H1 (cell line): ENCODE measurements at regions not wholly inside any gene's neighbourhood (a gene's known extent, or its start where the extent isn't known, plus 50 kb on each side); places are given as distances from the start of the nearest gene placed in this dataset.
"Not testable (repeated sequence)": the region's sequence is repeated elsewhere in the genome, so short reads cannot be mapped to it uniquely, and the experiment has no call there.

Experiments
- CTCF ChIA-PET: fragments of 300-600 bp; sonication (Branson Sonifier 250); formaldehyde crosslinking; loops from one replicate; lab custom pipeline; 2021; ENCODE audit not compliant: partially characterized antibody; lab: Charles Lee
- POLR2A ChIA-PET: fragments of 300-600 bp; sonication (Branson Sonifier 250); formaldehyde crosslinking; loops from one replicate; lab custom pipeline; 2021; ENCODE audit warnings: inconsistent platforms; ENCODE audit not compliant: partially characterized antibody; lab: Charles Lee
- DNase-seq, 2 experiments: peaks; one replicate each; pipeline versions ENCODE4 v3.0.0 to v3.0.0-alpha.2; 2010 to 2022; ENCODE audit warnings: low spot score in 2 of 2, low read depth in 1 of 2, mixed read lengths in 1 of 2
- FAIRE-seq: peaks from 2 replicates; lab custom pipeline; 2011; peaks lifted over from hg19 to GRCh38; lab: Jason Lieb, UNC
- H2AFZ ChIP-seq: 2 replicates; pipeline ENCODE4 v1.8.1; 2012; ENCODE audit warnings: low read length, inconsistent platforms
- H2AK5ac ChIP-seq: 2 replicates; pipeline ENCODE4 v1.6.1; 2013; ENCODE audit warnings: low read depth, low read length
- H2BK120ac ChIP-seq: replicated peaks from 2 replicates; pipeline ENCODE3; 2013; ENCODE audit warnings: low read depth, low read length, inconsistent platforms
- H2BK12ac ChIP-seq: 2 replicates; pipeline ENCODE4 v1.6.1; 2013; ENCODE audit warnings: low read depth, low read length
- H2BK15ac ChIP-seq: 2 replicates; pipeline ENCODE4 v1.6.1; 2013; ENCODE audit warnings: low read length
- H2BK20ac ChIP-seq: 2 replicates; pipeline ENCODE4 v1.6.1; 2013; ENCODE audit warnings: low read length
- H2BK5ac ChIP-seq: 2 replicates; pipeline ENCODE4 v1.6.1; 2013; ENCODE audit warnings: low read depth, low read length
- H3K14ac ChIP-seq: 2 replicates; pipeline ENCODE4 v1.6.1; 2013; ENCODE audit warnings: inconsistent platforms; ENCODE audit not compliant: insufficient read length
- H3K18ac ChIP-seq: 2 replicates; pipeline ENCODE4 v1.6.1; 2013; ENCODE audit warnings: low read length; ENCODE audit errors: extremely low read depth
- H3K23ac ChIP-seq: 2 replicates; pipeline ENCODE4 v1.6.1; 2013; ENCODE audit warnings: inconsistent platforms; ENCODE audit not compliant: insufficient read length
- H3K23me2 ChIP-seq: 2 replicates; pipeline ENCODE4 v1.6.1; 2013; ENCODE audit warnings: low read depth, low read length
- H3K27ac ChIP-seq: 2 replicates; pipeline ENCODE4 v1.6.1; 2011; ENCODE audit warnings: low read depth, low read length, inconsistent platforms
- H3K27me3 ChIP-seq, 4 experiments: replicated peaks in 1 of 4; 1 replicate in 1 of 4; 2 replicates in 3 of 4; pipeline versions ENCODE4 v1.6.1 to v1.8.1; 2011 to 2013; ENCODE audit warnings: low read length in 3 of 4, mild to moderate bottlenecking in 3 of 4, inconsistent platforms in 2 of 4, mixed read lengths in 2 of 4, moderate library complexity in 1 of 4; ENCODE audit not compliant: control insufficient read depth in 3 of 4, insufficient read depth in 3 of 4; ENCODE audit errors: extremely low read depth in 1 of 4
- H3K36me3 ChIP-seq, 4 experiments: 2 replicates each; pipeline versions ENCODE4 v1.6.1 to v1.8.1; 2011 to 2013; ENCODE audit warnings: mild to moderate bottlenecking in 4 of 4, low read length in 3 of 4, moderate library complexity in 2 of 4, control low read depth in 1 of 4, inconsistent platforms in 1 of 4; ENCODE audit not compliant: insufficient read depth in 4 of 4, control insufficient read depth in 2 of 4
- H3K4ac ChIP-seq: replicated peaks from 2 replicates; pipeline ENCODE3; 2013; ENCODE audit warnings: low read length, low read depth, mixed read lengths, inconsistent platforms; ENCODE audit not compliant: insufficient read length
- H3K4me1 ChIP-seq, 4 experiments: replicated peaks in 1 of 4; 1 replicate in 1 of 4; 2 replicates in 3 of 4; pipeline versions ENCODE4 v1.6.1 to v1.8.1; 2011 to 2013; ENCODE audit warnings: low read length in 3 of 4, inconsistent platforms in 2 of 4, mixed read lengths in 1 of 4; ENCODE audit not compliant: insufficient read depth in 4 of 4, control insufficient read depth in 3 of 4
- H3K4me2 ChIP-seq, 2 experiments: 2 replicates each; pipeline versions ENCODE4 v1.6.1 to v1.8.1; 2011 to 2013; ENCODE audit warnings: low read depth in 2 of 2, low read length in 2 of 2, control low read depth in 1 of 2, inconsistent platforms in 1 of 2, mild to moderate bottlenecking in 1 of 2; ENCODE audit not compliant: insufficient read depth in 1 of 2
- H3K4me3 ChIP-seq, 4 experiments: fragments of 200-600, 300-600 bp in 1 of 4; sonication (generic), shearing (Covaris generic), sonication (Bioruptor Twin) in 1 of 4; 2 replicates each; pipeline versions ENCODE4 v1.5.1 to v1.8.1; 2011 to 2016; ENCODE audit warnings: low read length in 4 of 4, low read depth in 3 of 4, control low read depth in 2 of 4, inconsistent platforms in 2 of 4, mild to moderate bottlenecking in 2 of 4, mixed read lengths in 1 of 4, moderate library complexity in 1 of 4; ENCODE audit not compliant: insufficient read depth in 2 of 4; ENCODE audit errors: extremely low read depth in 1 of 4
- H3K56ac ChIP-seq: replicated peaks from 2 replicates; pipeline ENCODE3; 2013; ENCODE audit warnings: low read depth, mild to moderate bottlenecking, mixed read lengths, low read length, inconsistent platforms; ENCODE audit not compliant: insufficient read length
- H3K79me1 ChIP-seq: 2 replicates; pipeline ENCODE4 v1.6.1; 2013; ENCODE audit warnings: low read depth, low read length, control low read depth
- H3K79me2 ChIP-seq, 2 experiments: 2 replicates each; pipeline versions ENCODE4 v1.6.1 to v1.8.1; 2012 to 2013; ENCODE audit warnings: low read length in 2 of 2, mild to moderate bottlenecking in 2 of 2, inconsistent platforms in 1 of 2; ENCODE audit not compliant: insufficient read depth in 2 of 2, control insufficient read depth in 1 of 2
- H3K9ac ChIP-seq, 4 experiments: replicated peaks in 1 of 4; 1 replicate in 1 of 4; 2 replicates in 3 of 4; pipeline versions ENCODE4 v1.6.1 to v1.8.1; 2011 to 2013; ENCODE audit warnings: low read depth in 3 of 4, low read length in 3 of 4, control low read depth in 2 of 4, mild to moderate bottlenecking in 2 of 4, moderate library complexity in 2 of 4, inconsistent platforms in 1 of 4; ENCODE audit errors: extremely low read depth in 1 of 4
- H3K9me3 ChIP-seq, 2 experiments: 2 replicates each; pipeline versions ENCODE4 v1.6.1 to v1.8.1; 2012 to 2013; ENCODE audit warnings: mild to moderate bottlenecking in 2 of 2, moderate library complexity in 2 of 2, control low read depth in 1 of 2, inconsistent platforms in 1 of 2, low read depth in 1 of 2, low read length in 1 of 2, mixed read lengths in 1 of 2; ENCODE audit not compliant: insufficient read depth in 2 of 2
- H4K20me1 ChIP-seq, 2 experiments: replicated peaks in 1 of 2; 2 replicates each; pipeline versions ENCODE3 to v1.8.1; 2011 to 2013; ENCODE audit warnings: inconsistent platforms in 2 of 2, low read length in 2 of 2, mild to moderate bottlenecking in 1 of 2; ENCODE audit not compliant: insufficient read depth in 2 of 2, control insufficient read depth in 1 of 2
- H4K5ac ChIP-seq: 2 replicates; pipeline ENCODE4 v1.6.1; 2013; ENCODE audit warnings: low read length, low read depth, mixed read lengths, inconsistent platforms; ENCODE audit not compliant: insufficient read length
- H4K8ac ChIP-seq: 2 replicates; pipeline ENCODE4 v1.8.0; 2013; ENCODE audit warnings: mild to moderate bottlenecking, moderate library complexity, low read length, inconsistent platforms; ENCODE audit not compliant: insufficient read depth; ENCODE audit errors: extremely low read depth
- H4K91ac ChIP-seq: replicated peaks from 2 replicates; pipeline ENCODE3; 2013; ENCODE audit warnings: low read length, mixed read lengths, inconsistent platforms; ENCODE audit not compliant: insufficient read length
- CEBPB ChIP-seq: IDR thresholded peaks from 2 replicates; pipeline ENCODE4 v1.6.1; 2012; ENCODE audit warnings: low read depth, low read length
- SIRT6 ChIP-seq: IDR thresholded peaks from one replicate; pipeline ENCODE4 v1.7.1; 2012; ENCODE audit warnings: low read length, inconsistent platforms
- WGBS, 2 experiments: shearing (Covaris generic) in 1 of 2; methylation state at CpG; one replicate each; pipeline versions ENCODE4 v1.1.6 to v1.1.7; 2013 to 2015; ENCODE audit warnings: low lambda C conversion rate in 2 of 2, mixed read lengths in 2 of 2, inconsistent platforms in 1 of 2, low coverage in 1 of 2, missing lambda C conversion rate in 1 of 2; ENCODE audit not compliant: insufficient replicate concordance in 2 of 2, insufficient coverage in 1 of 2, insufficient read length in 1 of 2; ENCODE audit errors: extremely low coverage in 1 of 2, missing lambda C conversion rate in 1 of 2; 5-methylcytosine and 5-hydroxymethylcytosine counted together

DNA sequence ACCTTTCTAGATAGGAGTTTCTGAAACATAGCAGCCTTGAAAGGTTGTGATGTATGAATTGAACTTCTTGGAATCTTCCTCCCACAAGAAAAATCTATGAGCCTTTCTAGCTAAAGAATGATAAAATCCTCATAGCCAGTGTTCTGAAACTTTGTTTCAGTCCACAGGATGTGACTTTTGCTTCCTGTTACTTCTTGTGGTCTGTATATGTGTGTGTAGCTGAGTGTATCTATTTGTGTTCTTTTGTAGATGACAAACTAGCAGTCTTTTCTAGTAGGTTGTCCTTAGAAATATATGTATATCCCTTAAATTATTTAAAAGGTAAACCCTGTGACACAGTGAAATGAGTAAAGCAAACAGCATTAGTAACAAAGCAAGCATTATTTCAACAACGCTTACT, 188.8 kb downstream of the MRPS30 start (continued):
- no peak for TF ChIP-seq SIRT6
- no peak for TF ChIP-seq CEBPB

DNA sequence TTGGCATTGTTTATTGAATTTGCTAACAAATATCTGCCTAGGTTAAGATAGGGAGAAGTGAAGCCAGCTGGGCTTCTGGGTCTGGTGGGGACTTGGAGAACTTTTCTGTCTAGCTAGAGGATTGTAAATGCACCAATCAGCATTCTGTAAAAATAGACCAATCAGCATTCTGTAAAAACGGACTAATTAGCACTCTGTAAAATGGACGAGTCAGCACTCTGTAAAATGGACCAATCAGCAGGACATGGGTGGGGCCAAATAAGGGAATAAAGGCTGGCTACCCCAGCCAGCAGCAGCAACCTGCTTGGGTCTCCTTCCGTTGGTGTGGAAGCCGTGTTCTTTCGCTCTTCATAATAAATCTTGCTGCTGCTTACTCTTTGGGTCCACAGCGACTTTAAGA, 198.4 kb downstream of the MRPS30 start:
- H3K4me1 ChIP-seq, FAIRE-seq, CTCF ChIA-PET, H4K5ac ChIP-seq, H2BK15ac ChIP-seq, H3K27me3 ChIP-seq, H3K56ac ChIP-seq, DNase-seq, H3K9ac ChIP-seq, H2BK5ac ChIP-seq, H3K14ac ChIP-seq, H3K27ac ChIP-seq, H2AK5ac ChIP-seq, H4K20me1 ChIP-seq, H3K4me2 ChIP-seq, H3K23ac ChIP-seq, POLR2A ChIA-PET, H2BK20ac ChIP-seq, H2BK12ac ChIP-seq, H4K91ac ChIP-seq, H3K4ac ChIP-seq, H3K23me2 ChIP-seq, H3K9me3 ChIP-seq, H3K79me2 ChIP-seq, H2AFZ ChIP-seq, H3K36me3 ChIP-seq, H3K4me3 ChIP-seq, H2BK120ac ChIP-seq, H4K8ac ChIP-seq, H3K18ac ChIP-seq, H3K79me1 ChIP-seq: not testable (repeated sequence)
- 90% methylated on average over 6 of the region's 6 CpGs; no CpG with 5 or more reads in 1 of the 2 experiments for WGBS, 2 experiments
